HG03521 (cell line): ENCODE measurements at regions not wholly inside any gene's neighbourhood (a gene's known extent, or its start where the extent isn't known, plus 50 kb on each side); places are given as distances from the start of the nearest gene placed in this dataset.
"Not testable (repeated sequence)": the region's sequence is repeated elsewhere in the genome, so short reads cannot be mapped to it uniquely, and the experiment has no call there.

Experiments used
- ATAC-seq: cut with Tn5 transposase; IDR thresholded peaks from one replicate; pipeline ENCODE4 v1.9.1; 2021; ENCODE audit warnings: mild to moderate bottlenecking, moderate library complexity; ENCODE audit not compliant: unreplicated experiment

GRCh38 chr2:21814588-21815149, 690.9 kb downstream of the TDRD15 start:
- no peak for ATAC-seq

GRCh38 chr2:21818212-21818795, 694.5 kb downstream of the TDRD15 start:
- ATAC-seq, result no peak

GRCh38 chr2:21819454-21819853, 695.7 kb downstream of the TDRD15 start:
- no peak for ATAC-seq

GRCh38 chr2:21820271-21820670, 696.5 kb downstream of the TDRD15 start:
- no peak for ATAC-seq

- no peak for ATAC-seq
Observed at GRCh38 chr2:21821672-21822227, 698.0 kb downstream of the TDRD15 start.

- no peak for ATAC-seq
Observed at GRCh38 chr2:21822505-21822904, 698.7 kb downstream of the TDRD15 start.

- no peak for ATAC-seq
Observed at GRCh38 chr2:21833767-21834166, 710.0 kb downstream of the TDRD15 start.

GRCh38 chr2:21836261-21836660, 712.5 kb downstream of the TDRD15 start:
- ATAC-seq, result no peak

- ATAC-seq, result no peak
Observed at GRCh38 chr2:21836719-21837118, 713.0 kb downstream of the TDRD15 start.

- no peak for ATAC-seq
Observed at GRCh38 chr2:21837168-21837960, 713.6 kb downstream of the TDRD15 start.

GRCh38 chr2:21841341-21841740, 717.6 kb downstream of the TDRD15 start:
- no peak for ATAC-seq

GRCh38 chr2:21850367-21850766, 726.6 kb downstream of the TDRD15 start:
- ATAC-seq, result not testable (repeated sequence)

GRCh38 chr2:21854938-21855337, 731.2 kb downstream of the TDRD15 start:
- no peak for ATAC-seq

GRCh38 chr2:21856708-21857107, 732.9 kb downstream of the TDRD15 start:
- ATAC-seq, result no peak

GRCh38 chr2:21860907-21861306, 737.1 kb downstream of the TDRD15 start:
- ATAC-seq, result no peak

GRCh38 chr2:21866316-21866715, 742.5 kb downstream of the TDRD15 start:
- no peak for ATAC-seq

- ATAC-seq, result no peak
Observed at GRCh38 chr2:21887881-21888280, 764.1 kb downstream of the TDRD15 start.

- no peak for ATAC-seq
Observed at GRCh38 chr2:21890041-21890440, 766.3 kb downstream of the TDRD15 start.

- ATAC-seq, result no peak
Observed at GRCh38 chr2:21890716-21891115, 766.9 kb downstream of the TDRD15 start.

- no peak for ATAC-seq
Observed at GRCh38 chr2:21891191-21891590, 767.4 kb downstream of the TDRD15 start.

- no peak for ATAC-seq
Observed at GRCh38 chr2:21892140-21892539, 768.4 kb downstream of the TDRD15 start.

GRCh38 chr2:21895200-21895599, 771.4 kb downstream of the TDRD15 start:
- ATAC-seq, result no peak
